ENCODE measurements at regions not wholly inside any gene's neighbourhood (a gene's known extent, or its start where the extent isn't known, plus 50 kb on each side); places are given as distances from the start of the nearest gene placed in this dataset.

DNA sequence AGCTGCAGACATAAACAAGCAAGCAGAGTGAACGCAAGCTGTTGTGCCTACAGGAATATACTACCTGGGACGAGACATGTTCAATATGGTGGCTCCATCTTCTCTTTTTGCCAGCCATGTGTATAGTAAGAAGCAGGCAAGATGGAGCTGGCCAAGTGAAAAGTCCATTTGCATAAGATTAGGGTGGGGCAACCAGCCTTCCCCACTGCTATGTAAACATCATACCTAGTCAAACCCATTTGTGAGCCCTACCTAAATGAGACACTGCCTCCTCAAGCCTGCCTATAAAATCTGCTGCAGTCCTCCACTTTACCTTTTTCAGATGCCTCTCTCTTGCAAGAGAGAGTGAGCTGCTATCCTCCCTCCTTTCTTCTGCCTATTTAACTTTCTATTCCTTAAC, 370.1 kb upstream of the PMFBP1 start (continued):
- TF ChIP-seq KLF16 (IDR thresholded peaks at IDR 0.05) (no peak), RBBP5 (IDR thresholded peaks at IDR 0.05; ENCODE audit: borderline replicate concordance, insufficient read depth, low read length, poor library complexity, severe bottlenecking) (no peak)

DNA sequence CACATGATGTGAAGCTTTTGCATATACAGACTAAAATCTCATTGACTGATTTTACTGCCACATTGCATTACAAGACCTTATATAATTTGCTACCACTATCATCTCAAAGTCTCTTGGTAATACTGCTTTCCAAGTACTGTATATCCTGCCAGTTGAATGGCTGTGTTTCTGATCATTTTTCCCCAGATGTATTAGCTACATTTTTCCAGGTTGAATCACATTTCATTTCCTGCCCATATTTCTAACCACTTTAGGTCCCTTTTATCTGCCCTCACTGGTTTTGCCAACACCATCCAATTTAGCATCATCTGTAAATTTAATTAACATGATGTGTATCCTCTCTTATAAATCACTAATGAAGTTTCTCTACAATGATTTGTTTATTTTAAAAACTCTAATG, 365.7 kb upstream of the PMFBP1 start:
- BruUV-seq (replicated peaks): no TSS peak
- H3K4me2 ChIP-seq (ENCODE audit: insufficient read depth, low read length): no peak overlapping the region
- no peaks in the 10 kb centered on the region for H3K9me3 ChIP-seq (replicated peaks; ENCODE audit: control insufficient read depth, insufficient read depth, low read depth, low read length)
- intact Hi-C loops (cut with micrococcal nuclease): no loop called here
- no peaks in the 10 kb centered on the region for H3K27me3 ChIP-seq (ENCODE audit: control insufficient read depth in 2 of 2, insufficient read depth in 2 of 2, low read length in 2 of 2)
- H3K4me1 ChIP-seq (replicated peaks in 1 of 2; ENCODE audit: control insufficient read depth in 2 of 2, insufficient read depth in 2 of 2, low read length in 2 of 2): no peaks in the 10 kb centered on the region
- DNase-seq (ENCODE audit: extremely low read depth in 1 of 4, low spot score in 3 of 4) (no peak), FAIRE-seq (no peak), ATAC-seq (no peak)
- no peak overlapping the region for H2AFZ ChIP-seq (ENCODE audit: low read depth, low read length)
- no peak overlapping the region for H3K9ac ChIP-seq (ENCODE audit: insufficient read depth in 1 of 2, low read depth in 2 of 2, low read length in 2 of 2)
- in situ Hi-C loops (cut with MboI): no loop called here
- TF ChIP-seq, protein P1, sequence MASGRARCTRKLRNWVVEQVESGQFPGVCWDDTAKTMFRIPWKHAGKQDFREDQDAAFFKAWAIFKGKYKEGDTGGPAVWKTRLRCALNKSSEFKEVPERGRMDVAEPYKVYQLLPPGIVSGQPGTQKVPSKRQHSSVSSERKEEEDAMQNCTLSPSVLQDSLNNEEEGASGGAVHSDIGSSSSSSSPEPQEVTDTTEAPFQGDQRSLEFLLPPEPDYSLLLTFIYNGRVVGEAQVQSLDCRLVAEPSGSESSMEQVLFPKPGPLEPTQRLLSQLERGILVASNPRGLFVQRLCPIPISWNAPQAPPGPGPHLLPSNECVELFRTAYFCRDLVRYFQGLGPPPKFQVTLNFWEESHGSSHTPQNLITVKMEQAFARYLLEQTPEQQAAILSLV (tag; IDR thresholded peaks at IDR 0.05): no peak
- TF ChIP-seq, protein P2, sequence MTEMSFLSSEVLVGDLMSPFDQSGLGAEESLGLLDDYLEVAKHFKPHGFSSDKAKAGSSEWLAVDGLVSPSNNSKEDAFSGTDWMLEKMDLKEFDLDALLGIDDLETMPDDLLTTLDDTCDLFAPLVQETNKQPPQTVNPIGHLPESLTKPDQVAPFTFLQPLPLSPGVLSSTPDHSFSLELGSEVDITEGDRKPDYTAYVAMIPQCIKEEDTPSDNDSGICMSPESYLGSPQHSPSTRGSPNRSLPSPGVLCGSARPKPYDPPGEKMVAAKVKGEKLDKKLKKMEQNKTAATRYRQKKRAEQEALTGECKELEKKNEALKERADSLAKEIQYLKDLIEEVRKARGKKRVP (CRISPR knock-in tag; IDR thresholded peaks at IDR 0.05): no peak
- TF ChIP-seq DMBX1 (CRISPR knock-in tag; IDR thresholded peaks at IDR 0.05; ENCODE audit: borderline replicate concordance): no peak
- TF ChIP-seq ZNF75A (CRISPR knock-in tag; IDR thresholded peaks at IDR 0.05): no peak
- no peak for TF ChIP-seq SIRT6 (IDR thresholded peaks at IDR 0.05; ENCODE audit: low read depth, low read length)
- TF ChIP-seq DNMT1 (IDR thresholded peaks at IDR 0.05): no peak
- TF ChIP-seq GATA2 (CRISPR knock-in tag; IDR thresholded peaks at IDR 0.05): no peak
- TF ChIP-seq SOX6 (IDR thresholded peaks at IDR 0.05): no peak
- TF ChIP-seq U2AF1 (optimal IDR thresholded peaks at IDR 0.05; ENCODE audit: low read depth, low read length): no peak
- no peak for TF ChIP-seq EGR1 (conservative IDR thresholded peaks at IDR 0.05)
- TF ChIP-seq BCL6 (CRISPR knock-in tag; IDR thresholded peaks at IDR 0.05): no peak
- TF ChIP-seq HNRNPL (IDR thresholded peaks at IDR 0.05; ENCODE audit: low read depth, low read length): no peak
- no peak for TF ChIP-seq ZNF445 (CRISPR knock-in tag; IDR thresholded peaks at IDR 0.05; ENCODE audit: low read depth)
- TF ChIP-seq, protein P3, sequence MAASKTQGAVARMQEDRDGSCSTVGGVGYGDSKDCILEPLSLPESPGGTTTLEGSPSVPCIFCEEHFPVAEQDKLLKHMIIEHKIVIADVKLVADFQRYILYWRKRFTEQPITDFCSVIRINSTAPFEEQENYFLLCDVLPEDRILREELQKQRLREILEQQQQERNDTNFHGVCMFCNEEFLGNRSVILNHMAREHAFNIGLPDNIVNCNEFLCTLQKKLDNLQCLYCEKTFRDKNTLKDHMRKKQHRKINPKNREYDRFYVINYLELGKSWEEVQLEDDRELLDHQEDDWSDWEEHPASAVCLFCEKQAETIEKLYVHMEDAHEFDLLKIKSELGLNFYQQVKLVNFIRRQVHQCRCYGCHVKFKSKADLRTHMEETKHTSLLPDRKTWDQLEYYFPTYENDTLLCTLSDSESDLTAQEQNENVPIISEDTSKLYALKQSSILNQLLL (CRISPR knock-in tag; IDR thresholded peaks at IDR 0.05; ENCODE audit: borderline replicate concordance): no peak
- no peak for TF ChIP-seq ZNF507 (tag; conservative IDR thresholded peaks at IDR 0.05)
- no peak for TF ChIP-seq ELF2 (CRISPR knock-in tag; IDR thresholded peaks at IDR 0.05)
- CTCF ChIA-PET (ENCODE audit: low intra/inter-chr PET ratio): no interaction called here
- POLR2A ChIA-PET: interaction anchor here (0.6 kb wide), 1 partner anchor 42 kb away, joined by 3 read pairs; no protein-coding TSS in a partner anchor
- no peaks in the 10 kb centered on the region for H3K79me2 ChIP-seq (ENCODE audit: control insufficient read depth, insufficient read depth, low read length)
- no peaks in the 10 kb centered on the region for H3K9me1 ChIP-seq (ENCODE audit: control insufficient read depth, insufficient read depth, low read length)
- H3K36me3 ChIP-seq (ENCODE audit: control insufficient read depth, insufficient read depth, low read length): no peaks in the 10 kb centered on the region
- H3K27ac ChIP-seq (ENCODE audit: extremely low read depth, low read depth, low read length): no peak overlapping the region
- H3K4me3 ChIP-seq: no peak overlapping the region
- no peaks in the 10 kb centered on the region for H4K20me1 ChIP-seq (replicated peaks; ENCODE audit: control insufficient read depth, insufficient read depth, low read length)

All from K562 (cell line).